H9 (cell line): ENCODE measurements at regions not wholly inside any gene's neighbourhood (a gene's known extent, or its start where the extent isn't known, plus 50 kb on each side); places are given as distances from the start of the nearest gene placed in this dataset.

Source experiments
- DNase-seq: peaks from one replicate; pipeline ENCODE4 v3.0.0-alpha.2; 2017
- H2AFZ ChIP-seq: one replicate; pipeline ENCODE4 v1.6.1; 2013; ENCODE audit warnings: mild to moderate bottlenecking, low read length, control low read depth, moderate library complexity
- H2AK5ac ChIP-seq: 2 replicates; pipeline ENCODE4 v1.6.1; 2013; ENCODE audit warnings: low read length, control low read depth, mixed read lengths; ENCODE audit not compliant: insufficient read length
- H2BK120ac ChIP-seq: one replicate; pipeline ENCODE4 v1.6.1; 2013; ENCODE audit warnings: low read depth, mild to moderate bottlenecking, low read length, control low read depth, inconsistent platforms; ENCODE audit not compliant: poor library complexity, severe bottlenecking
- H2BK12ac ChIP-seq: 2 replicates; pipeline ENCODE4 v1.6.1; 2013; ENCODE audit warnings: low read length, control low read depth, mixed read lengths, low read depth; ENCODE audit not compliant: insufficient read length
- H2BK15ac ChIP-seq: 2 replicates; pipeline ENCODE4 v1.6.1; 2013; ENCODE audit warnings: low read depth, low read length, control low read depth
- H2BK20ac ChIP-seq: one replicate; pipeline ENCODE4 v1.6.1; 2013; ENCODE audit warnings: low read depth, mild to moderate bottlenecking, low read length, control low read depth, inconsistent platforms; ENCODE audit not compliant: poor library complexity, severe bottlenecking
- H2BK5ac ChIP-seq: 2 replicates; pipeline ENCODE4 v1.6.1; 2013; ENCODE audit warnings: low read length, control low read depth, mixed read lengths; ENCODE audit not compliant: insufficient read length
- H3K14ac ChIP-seq: 2 replicates; pipeline ENCODE4 v1.6.1; 2013; ENCODE audit warnings: low read length, control low read depth; ENCODE audit not compliant: insufficient read depth
- H3K18ac ChIP-seq: 2 replicates; pipeline ENCODE4 v1.6.1; 2013; ENCODE audit warnings: low read depth, mild to moderate bottlenecking, mixed read lengths, low read length, control low read depth; ENCODE audit not compliant: insufficient read length
- H3K23ac ChIP-seq: 2 replicates; pipeline ENCODE4 v1.6.1; 2013; ENCODE audit warnings: low read length, control low read depth, mixed read lengths, low read depth; ENCODE audit not compliant: insufficient read length
- H3K23me2 ChIP-seq: 2 replicates; pipeline ENCODE4 v1.6.1; 2013; ENCODE audit warnings: low read depth, mild to moderate bottlenecking, mixed read lengths, low read length, control low read depth; ENCODE audit not compliant: insufficient read length, poor library complexity, severe bottlenecking
- H3K27ac ChIP-seq: 2 replicates; pipeline ENCODE4 v1.5.1; 2013; ENCODE audit warnings: low read length, control low read depth, mixed read lengths, low read depth; ENCODE audit not compliant: insufficient read length
- H3K27me3 ChIP-seq: 2 replicates; pipeline ENCODE4 v1.6.1; 2013; ENCODE audit warnings: low read length, control low read depth, inconsistent platforms; ENCODE audit not compliant: insufficient read depth
- H3K4ac ChIP-seq: 2 replicates; pipeline ENCODE4 v1.6.1; 2013; ENCODE audit warnings: low read depth, mild to moderate bottlenecking, control low read depth, inconsistent platforms, low read length, moderate library complexity
- H3K4me1 ChIP-seq: 2 replicates; pipeline ENCODE4 v1.6.1; 2013; ENCODE audit warnings: low read length, control low read depth, inconsistent platforms; ENCODE audit not compliant: insufficient read depth
- H3K4me2 ChIP-seq: 2 replicates; pipeline ENCODE4 v1.6.1; 2013; ENCODE audit warnings: low read length, control low read depth, mixed read lengths; ENCODE audit not compliant: insufficient read length, insufficient read depth
- H3K56ac ChIP-seq: 2 replicates; pipeline ENCODE4 v1.6.1; 2013; ENCODE audit warnings: low read depth, mild to moderate bottlenecking, mixed read lengths, low read length, control low read depth; ENCODE audit not compliant: insufficient read length
- H3K79me1 ChIP-seq: 2 replicates; pipeline ENCODE4 v1.6.1; 2013; ENCODE audit warnings: low read depth, mild to moderate bottlenecking, moderate library complexity, low read length, control low read depth, inconsistent platforms; ENCODE audit not compliant: insufficient read depth, poor library complexity, severe bottlenecking
- H3K79me2 ChIP-seq: 2 replicates; pipeline ENCODE4 v1.6.1; 2013; ENCODE audit warnings: low read length, control low read depth, inconsistent platforms; ENCODE audit not compliant: insufficient read depth
- H3K9ac ChIP-seq: 2 replicates; pipeline ENCODE4 v1.6.1; 2013; ENCODE audit warnings: low read length, control low read depth, mixed read lengths; ENCODE audit not compliant: insufficient read length; ENCODE audit errors: extremely low read depth
- H3K9me3 ChIP-seq: one replicate; pipeline ENCODE4 v1.6.1; 2013; ENCODE audit warnings: low read depth, low read length, inconsistent platforms; ENCODE audit not compliant: control insufficient read depth
- H3T11ph ChIP-seq: one replicate; pipeline ENCODE4 v1.6.1; 2013; ENCODE audit warnings: mild to moderate bottlenecking, low read length, control low read depth, inconsistent platforms
- H4K20me1 ChIP-seq: one replicate; pipeline ENCODE4 v1.6.1; 2013; ENCODE audit not compliant: control insufficient read depth, insufficient read length, insufficient read depth
- H4K5ac ChIP-seq: 2 replicates; pipeline ENCODE4 v1.6.1; 2013; ENCODE audit warnings: low read depth, mild to moderate bottlenecking, mixed read lengths, low read length, control low read depth; ENCODE audit not compliant: insufficient read length
- H4K8ac ChIP-seq: replicated peaks from 2 replicates; pipeline ENCODE4 v1.6.1; 2013; ENCODE audit warnings: low read length, control low read depth, mixed read lengths, low read depth; ENCODE audit not compliant: insufficient read length
- H4K91ac ChIP-seq: 2 replicates; pipeline ENCODE4 v1.6.1; 2013; ENCODE audit warnings: low read depth, mild to moderate bottlenecking, moderate library complexity, mixed read lengths, low read length, control low read depth; ENCODE audit not compliant: insufficient read length
- H3K27ac Mint-ChIP-seq, 3 experiments: 2 replicates in 2 of 3; 3 replicates in 1 of 3; pipeline ENCODE4 v1.8.0; 2020 to 2021; ENCODE audit warnings: mixed read lengths in 3 of 3, mild to moderate bottlenecking in 1 of 3, moderate library complexity in 1 of 3
- H3K27me3 Mint-ChIP-seq: 2 replicates; pipeline ENCODE4 v1.8.0; 2021; ENCODE audit warnings: low read depth, mild to moderate bottlenecking, moderate library complexity, mixed read lengths
- H3K36me3 Mint-ChIP-seq, 3 experiments: 2 replicates in 2 of 3; 3 replicates in 1 of 3; pipeline ENCODE4 v1.8.0; 2020 to 2021; ENCODE audit warnings: low read depth in 3 of 3, mixed read lengths in 3 of 3; ENCODE audit not compliant: insufficient read depth in 1 of 3
- H3K4me1 Mint-ChIP-seq, 2 experiments: 2 replicates each; pipeline ENCODE4 v1.8.0; 2020; ENCODE audit warnings: mixed read lengths in 2 of 2
- H3K4me3 Mint-ChIP-seq, 2 experiments: 2 replicates in 1 of 2; 3 replicates in 1 of 2; pipeline ENCODE4 v1.8.0; 2020 to 2021; ENCODE audit warnings: mild to moderate bottlenecking in 2 of 2, mixed read lengths in 2 of 2, moderate library complexity in 1 of 2
- H3K9me3 Mint-ChIP-seq, 2 experiments: 2 replicates in 1 of 2; 3 replicates in 1 of 2; pipeline ENCODE4 v1.8.0; 2020; ENCODE audit warnings: mild to moderate bottlenecking in 2 of 2, mixed read lengths in 2 of 2, moderate library complexity in 1 of 2
- WGBS: extraction: QIAGEN DNeasy Blood & Tissue Kit; methylation state at CpG from one replicate; pipeline ENCODE4 v1.1.7; 2013; ENCODE audit warnings: missing lambda C conversion rate, low lambda C conversion rate, mixed read lengths; ENCODE audit not compliant: insufficient read length; ENCODE audit errors: extremely low coverage; 5-methylcytosine and 5-hydroxymethylcytosine counted together
- TF ChIP-seq, protein P1 (sequence below): fragments of 200-600 bp; sonication (generic); conservative IDR thresholded peaks from 3 replicates; pipeline ENCODE4 v1.8.0; 2021; ENCODE audit warnings: antibody characterized with exemption, mild to moderate bottlenecking

DNA sequence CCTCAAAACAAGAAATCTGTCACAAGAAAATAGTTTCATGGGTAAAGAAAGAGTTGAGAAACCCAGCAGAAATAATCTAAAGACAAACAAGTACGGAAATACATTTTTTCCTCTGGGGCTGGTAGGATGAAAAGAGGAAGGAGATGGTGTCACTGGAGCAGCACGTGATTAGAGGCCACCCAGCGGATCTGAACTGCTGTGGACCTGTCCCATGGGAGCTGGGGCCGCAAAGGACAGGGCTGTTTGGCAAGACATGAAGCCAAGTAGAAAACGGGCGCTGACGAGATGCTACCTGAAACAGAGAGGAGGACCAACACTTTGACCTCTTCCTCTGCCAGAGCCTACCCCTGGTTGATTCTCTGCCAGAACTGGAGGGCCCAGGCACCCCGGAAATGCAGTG is 295.4 kb upstream of the ATP5MC3 start:
- no peaks in the 10 kb centered on the region for H3K27me3 Mint-ChIP-seq
- no peaks in the 10 kb centered on the region for H3K27me3 ChIP-seq
- H3K18ac ChIP-seq: no peak overlapping the region
- H3K27ac Mint-ChIP-seq: no peak overlapping the region
- no peak overlapping the region for H2BK5ac ChIP-seq
- H3K9me3 ChIP-seq: no peaks in the 10 kb centered on the region
- no peak overlapping the region for H3K4ac ChIP-seq
- H2AFZ ChIP-seq: no peak overlapping the region
- no peaks in the 10 kb centered on the region for H3K9me3 Mint-ChIP-seq
- no peak overlapping the region for H4K91ac ChIP-seq
- no peak overlapping the region for H2AK5ac ChIP-seq
- H2BK15ac ChIP-seq: no peak overlapping the region
- H3K79me2 ChIP-seq: no peaks in the 10 kb centered on the region
- H2BK12ac ChIP-seq: no peak overlapping the region
- no peak overlapping the region for H2BK120ac ChIP-seq
- H4K8ac ChIP-seq: no peak overlapping the region
- no peak overlapping the region for H3K56ac ChIP-seq
- H3K9ac ChIP-seq: no peak overlapping the region
- no peaks in the 10 kb centered on the region for H3K23me2 ChIP-seq
- WGBS: no CpG with 5 or more reads among the region's 8 CpGs
- no peak for DNase-seq
- H3K4me1 Mint-ChIP-seq: peaks cover 0 to 10% of the 10 kb centered on the region in 2 experiments; a peak in 2 of 4 replicates
- H3K4me3 Mint-ChIP-seq: no peak overlapping the region
- H3K4me1 ChIP-seq: no peaks in the 10 kb centered on the region
- no peak overlapping the region for H3T11ph ChIP-seq
- no peak overlapping the region for H3K14ac ChIP-seq
- no peaks in the 10 kb centered on the region for H4K20me1 ChIP-seq
- TF ChIP-seq, protein P1, sequence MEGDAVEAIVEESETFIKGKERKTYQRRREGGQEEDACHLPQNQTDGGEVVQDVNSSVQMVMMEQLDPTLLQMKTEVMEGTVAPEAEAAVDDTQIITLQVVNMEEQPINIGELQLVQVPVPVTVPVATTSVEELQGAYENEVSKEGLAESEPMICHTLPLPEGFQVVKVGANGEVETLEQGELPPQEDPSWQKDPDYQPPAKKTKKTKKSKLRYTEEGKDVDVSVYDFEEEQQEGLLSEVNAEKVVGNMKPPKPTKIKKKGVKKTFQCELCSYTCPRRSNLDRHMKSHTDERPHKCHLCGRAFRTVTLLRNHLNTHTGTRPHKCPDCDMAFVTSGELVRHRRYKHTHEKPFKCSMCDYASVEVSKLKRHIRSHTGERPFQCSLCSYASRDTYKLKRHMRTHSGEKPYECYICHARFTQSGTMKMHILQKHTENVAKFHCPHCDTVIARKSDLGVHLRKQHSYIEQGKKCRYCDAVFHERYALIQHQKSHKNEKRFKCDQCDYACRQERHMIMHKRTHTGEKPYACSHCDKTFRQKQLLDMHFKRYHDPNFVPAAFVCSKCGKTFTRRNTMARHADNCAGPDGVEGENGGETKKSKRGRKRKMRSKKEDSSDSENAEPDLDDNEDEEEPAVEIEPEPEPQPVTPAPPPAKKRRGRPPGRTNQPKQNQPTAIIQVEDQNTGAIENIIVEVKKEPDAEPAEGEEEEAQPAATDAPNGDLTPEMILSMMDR: no peak
- no peaks in the 10 kb centered on the region for H3K36me3 Mint-ChIP-seq
- H2BK20ac ChIP-seq: no peak overlapping the region
- no peak overlapping the region for H3K23ac ChIP-seq
- H3K27ac ChIP-seq: no peak overlapping the region
- H4K5ac ChIP-seq: no peak overlapping the region
- H3K4me2 ChIP-seq: no peak overlapping the region
- no peaks in the 10 kb centered on the region for H3K79me1 ChIP-seq
